Lung (tissue), 11 donors: ENCODE measurements at regions not wholly inside any gene's neighbourhood (a gene's known extent, or its start where the extent isn't known, plus 50 kb on each side); places are given as distances from the start of the nearest gene placed in this dataset.
A peak's percentile ranks its signal among the peaks of the same experiment; 100 is the strongest.

Experiments used
- ATAC-seq: fragments of 200-7000 bp; cut with Tn5 transposase; one replicate; pipeline ENCODE4 v1.9.1; 2020; ENCODE audit warnings: moderate number of reproducible peaks; ENCODE audit not compliant: insufficient read depth, low FRiP score
- DNase-seq, 3 donors: peaks; one replicate each; pipeline ENCODE4 v3.0.0-alpha.2; 2013 to 2017
- H3K27ac ChIP-seq, 2 donors: one replicate each; pipeline ENCODE4 v1.5.1; 2013; ENCODE audit warnings: mild to moderate bottlenecking in 2 of 2, moderate library complexity in 2 of 2, control low read depth in 1 of 2, inconsistent platforms in 1 of 2, low read depth in 1 of 2, low read length in 1 of 2
- H3K27me3 ChIP-seq, 3 donors: one replicate each; pipeline ENCODE4 v1.5.1; 2013; ENCODE audit warnings: low read length in 2 of 3; ENCODE audit not compliant: control insufficient read depth in 3 of 3, insufficient read depth in 3 of 3
- H3K36me3 ChIP-seq, 4 donors: one replicate each; pipeline ENCODE4 v1.5.1; 2013; ENCODE audit warnings: low read length in 4 of 4, mild to moderate bottlenecking in 1 of 4, moderate library complexity in 1 of 4; ENCODE audit not compliant: control insufficient read depth in 4 of 4, insufficient read depth in 4 of 4
- H3K4me1 ChIP-seq, 5 donors: one replicate each; pipeline ENCODE4 v1.5.1; 2013; ENCODE audit warnings: low read length in 5 of 5, mild to moderate bottlenecking in 2 of 5, moderate library complexity in 1 of 5; ENCODE audit not compliant: control insufficient read depth in 5 of 5, insufficient read depth in 5 of 5
- H3K4me3 ChIP-seq: one replicate; pipeline ENCODE4 v1.5.1; 2013; ENCODE audit warnings: mild to moderate bottlenecking, control low read depth, moderate library complexity
- H3K9ac ChIP-seq, 2 donors: one replicate each; pipeline ENCODE4 v1.5.1; 2013; ENCODE audit warnings: low read length in 2 of 2, control low read depth in 1 of 2; ENCODE audit not compliant: insufficient read depth in 1 of 2
- H3K9me3 ChIP-seq, 4 donors: one replicate each; pipeline ENCODE4 v1.5.1; 2013; ENCODE audit warnings: low read length in 3 of 4, mild to moderate bottlenecking in 1 of 4, moderate library complexity in 1 of 4; ENCODE audit not compliant: control insufficient read depth in 4 of 4, insufficient read depth in 3 of 4
- WGBS, 2 donors: extraction: QIAGEN DNeasy Blood & Tissue Kit; methylation state at CpG; one replicate each; pipeline ENCODE4 v1.1.7; 2013; 5-methylcytosine and 5-hydroxymethylcytosine counted together
- TF ChIP-seq, protein P1 (sequence below): IDR thresholded peaks from 2 replicates; pipeline ENCODE4 v1.5.1; 2012; ENCODE audit warnings: mild to moderate bottlenecking; ENCODE audit errors: control extremely low read depth, extremely low read depth
- donor health status: control.
- donor health status: control.
- donor health status: Bipolar disorder and iron deficiency.
- donor health status: healthy.
- donor health status: DM: yes; HTN: yes; CAD: no.

DNA sequence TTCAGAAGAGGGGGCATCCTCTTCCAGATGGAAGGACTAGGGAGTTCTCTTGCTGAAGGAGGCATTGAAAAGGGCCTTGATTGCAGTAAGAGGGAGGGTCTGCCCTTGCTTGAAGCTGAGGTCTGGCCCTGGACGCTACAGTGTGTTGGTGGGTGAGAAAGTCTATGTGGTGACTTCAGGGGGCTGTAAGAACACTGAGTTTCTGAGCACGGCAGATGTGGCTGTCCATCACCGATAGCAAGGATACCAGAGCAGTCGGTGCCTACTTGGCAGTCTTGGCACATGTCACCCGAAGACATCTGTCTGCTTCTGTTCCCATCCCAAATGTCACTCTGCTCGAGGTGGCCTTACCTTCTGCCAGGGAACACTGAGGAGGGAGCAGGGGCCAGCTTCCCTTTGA is 631.1 kb upstream of the CFAP20DC start:
- ATAC-seq, result no peak
- Histone ChIP-seq H3K9ac (no peak overlapping the region), H3K4me3 (no peak overlapping the region), H3K4me1 (peaks cover 0 to 6% (median 0%) of the 10 kb centered on the region in 5 donors), H3K27ac (no peak overlapping the region), H3K36me3 (no peaks in the 10 kb centered on the region), H3K9me3 (peaks cover 0 to 1% (median 0%) of the 10 kb centered on the region in 4 donors), H3K27me3 (no peaks in the 10 kb centered on the region)
- no peak for DNase-seq
- WGBS, 2 donors, result 93 to 95% methylated on average over 6 of the region's 6 CpGs
- TF ChIP-seq, protein P1, sequence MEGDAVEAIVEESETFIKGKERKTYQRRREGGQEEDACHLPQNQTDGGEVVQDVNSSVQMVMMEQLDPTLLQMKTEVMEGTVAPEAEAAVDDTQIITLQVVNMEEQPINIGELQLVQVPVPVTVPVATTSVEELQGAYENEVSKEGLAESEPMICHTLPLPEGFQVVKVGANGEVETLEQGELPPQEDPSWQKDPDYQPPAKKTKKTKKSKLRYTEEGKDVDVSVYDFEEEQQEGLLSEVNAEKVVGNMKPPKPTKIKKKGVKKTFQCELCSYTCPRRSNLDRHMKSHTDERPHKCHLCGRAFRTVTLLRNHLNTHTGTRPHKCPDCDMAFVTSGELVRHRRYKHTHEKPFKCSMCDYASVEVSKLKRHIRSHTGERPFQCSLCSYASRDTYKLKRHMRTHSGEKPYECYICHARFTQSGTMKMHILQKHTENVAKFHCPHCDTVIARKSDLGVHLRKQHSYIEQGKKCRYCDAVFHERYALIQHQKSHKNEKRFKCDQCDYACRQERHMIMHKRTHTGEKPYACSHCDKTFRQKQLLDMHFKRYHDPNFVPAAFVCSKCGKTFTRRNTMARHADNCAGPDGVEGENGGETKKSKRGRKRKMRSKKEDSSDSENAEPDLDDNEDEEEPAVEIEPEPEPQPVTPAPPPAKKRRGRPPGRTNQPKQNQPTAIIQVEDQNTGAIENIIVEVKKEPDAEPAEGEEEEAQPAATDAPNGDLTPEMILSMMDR, result no peak

DNA sequence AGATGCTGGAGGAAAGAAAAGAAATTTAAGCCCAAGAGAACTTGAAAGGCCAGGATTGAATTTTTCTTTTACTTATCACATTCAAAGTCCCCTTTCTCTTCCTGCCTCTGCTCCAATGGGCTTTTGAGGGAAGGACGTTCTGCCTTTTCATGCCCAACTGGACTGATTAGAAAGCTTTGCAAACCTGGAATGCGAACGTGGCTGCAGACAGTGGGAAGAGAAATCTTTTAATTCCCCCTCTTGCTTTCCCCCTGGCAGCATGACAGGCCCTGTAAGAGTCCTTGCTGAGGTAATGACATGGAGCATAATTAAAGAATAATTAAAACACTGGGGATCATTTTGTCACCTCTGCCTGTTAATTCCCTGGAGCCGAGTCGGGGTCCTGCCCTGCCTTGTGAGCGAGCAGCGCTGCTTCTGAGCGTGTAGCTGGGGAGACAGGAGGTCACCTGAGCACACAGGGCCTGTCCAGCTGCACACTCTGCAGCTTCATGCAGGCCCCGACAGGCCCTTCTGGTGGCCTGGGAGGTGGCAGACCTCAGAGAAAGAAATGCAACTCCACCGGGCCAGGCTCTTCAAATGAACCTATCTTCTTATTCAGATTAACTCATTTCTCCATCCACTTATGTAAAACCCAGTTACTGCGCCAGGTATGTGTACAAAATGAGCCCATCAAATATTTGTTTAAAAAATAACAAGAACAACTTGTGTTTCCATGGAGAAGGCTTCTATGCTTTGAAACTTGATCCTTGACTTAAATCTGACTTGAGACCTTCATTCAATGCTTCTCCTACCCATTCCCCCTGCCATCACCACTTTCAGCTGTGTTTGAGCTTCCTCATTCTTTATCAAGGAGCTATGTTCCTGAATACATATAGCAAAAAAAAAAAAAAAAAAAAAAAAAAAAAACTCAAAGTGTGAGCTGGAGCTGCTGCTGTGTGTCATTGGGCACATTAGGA is 628.2 kb upstream of the CFAP20DC start:
- Histone ChIP-seq H3K9ac (no peak overlapping the region), H3K4me3 (no peak overlapping the region), H3K27me3 (no peaks in the 10 kb centered on the region), H3K27ac (peak overlapping the region in 1 of 2 donors; percentile 69), H3K4me1 (peaks cover 0 to 6% (median 0%) of the 10 kb centered on the region in 5 donors), H3K36me3 (no peaks in the 10 kb centered on the region), H3K9me3 (no peaks in the 10 kb centered on the region)
- ATAC-seq (peak; percentile 65), DNase-seq (peak in 2 of 3 donors; percentile 44 to 65)
- TF ChIP-seq, protein P1, result no peak
- 65 to 84% methylated on average over 11 of the region's 11 CpGs for WGBS, 2 donors

DNA sequence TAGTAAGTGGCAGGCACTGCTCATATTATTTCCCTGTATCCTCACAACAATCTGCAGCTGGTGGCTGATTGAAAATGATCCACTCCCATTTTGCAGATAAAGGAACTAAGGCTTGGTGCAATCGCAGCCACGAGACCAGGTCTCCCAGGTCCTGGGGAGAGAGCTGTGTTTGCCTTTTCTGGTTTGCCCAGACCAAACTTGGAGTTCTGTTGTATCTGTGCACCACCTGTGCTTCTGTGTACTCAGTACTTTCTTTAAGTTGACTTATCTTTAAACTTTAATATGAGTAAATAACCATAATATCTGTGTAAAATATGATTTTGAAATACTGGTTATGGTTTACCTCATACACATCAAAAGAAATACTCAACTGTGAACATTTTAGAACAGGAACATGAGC is 625.7 kb upstream of the CFAP20DC start:
- DNase-seq, result no peak
- TF ChIP-seq, protein P1, result no peak
- Histone ChIP-seq H3K36me3 (no peaks in the 10 kb centered on the region), H3K27ac (no peak overlapping the region), H3K9ac (no peak overlapping the region), H3K27me3 (peaks cover 0 to 4% (median 0%) of the 10 kb centered on the region in 3 donors), H3K4me1 (peaks cover 0 to 6% (median 2%) of the 10 kb centered on the region in 5 donors), H3K4me3 (no peak overlapping the region), H3K9me3 (no peaks in the 10 kb centered on the region)
- WGBS, 2 donors, result 56 to 80% methylated on average over 2 of the region's 2 CpGs
- no peak for ATAC-seq
